Upper lobe of left lung (tissue), 4 donors: ENCODE measurements at regions not wholly inside any gene's neighbourhood (a gene's known extent, or its start where the extent isn't known, plus 50 kb on each side); places are given as distances from the start of the nearest gene placed in this dataset.

Experiments
- POLR2A ChIP-seq, 4 donors: fragments of 450-650 bp; IDR thresholded peaks; one replicate each; pipeline ENCODE4 v1.5.1; 2016 to 2017; ENCODE audit warnings: antibody characterized with exemption in 4 of 4, mild to moderate bottlenecking in 2 of 4
- TF ChIP-seq, protein P1 (sequence below), 6 experiments: fragments of 450-650 bp in 4 of 6; fragments of 200-600 bp in 2 of 6; sonication (generic) in 2 of 6; IDR thresholded peaks; one replicate each; pipeline ENCODE4 v1.5.1; 2016 to 2019; ENCODE audit warnings: antibody characterized with exemption in 6 of 6

DNA sequence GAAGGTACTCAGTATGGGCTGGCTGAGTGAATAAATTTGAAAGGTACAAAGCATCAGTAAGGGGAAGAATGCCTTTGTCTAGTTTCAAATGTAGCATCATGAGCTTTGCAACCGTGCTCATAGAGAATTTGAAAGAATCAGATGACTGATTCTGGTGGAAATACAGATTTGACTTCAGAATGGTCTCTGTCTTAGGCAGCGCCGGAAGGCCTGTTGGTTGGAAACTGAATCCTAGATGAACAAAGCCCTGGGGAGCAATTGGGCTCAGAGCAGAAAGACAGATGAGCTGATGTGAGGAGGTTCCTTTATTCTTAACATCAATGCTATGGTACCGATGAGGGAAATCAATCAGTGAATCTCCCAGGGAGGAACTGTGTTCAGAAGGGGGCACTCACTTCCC is 137.3 kb downstream of the SNAPC1 start:
- TF ChIP-seq, protein P1, sequence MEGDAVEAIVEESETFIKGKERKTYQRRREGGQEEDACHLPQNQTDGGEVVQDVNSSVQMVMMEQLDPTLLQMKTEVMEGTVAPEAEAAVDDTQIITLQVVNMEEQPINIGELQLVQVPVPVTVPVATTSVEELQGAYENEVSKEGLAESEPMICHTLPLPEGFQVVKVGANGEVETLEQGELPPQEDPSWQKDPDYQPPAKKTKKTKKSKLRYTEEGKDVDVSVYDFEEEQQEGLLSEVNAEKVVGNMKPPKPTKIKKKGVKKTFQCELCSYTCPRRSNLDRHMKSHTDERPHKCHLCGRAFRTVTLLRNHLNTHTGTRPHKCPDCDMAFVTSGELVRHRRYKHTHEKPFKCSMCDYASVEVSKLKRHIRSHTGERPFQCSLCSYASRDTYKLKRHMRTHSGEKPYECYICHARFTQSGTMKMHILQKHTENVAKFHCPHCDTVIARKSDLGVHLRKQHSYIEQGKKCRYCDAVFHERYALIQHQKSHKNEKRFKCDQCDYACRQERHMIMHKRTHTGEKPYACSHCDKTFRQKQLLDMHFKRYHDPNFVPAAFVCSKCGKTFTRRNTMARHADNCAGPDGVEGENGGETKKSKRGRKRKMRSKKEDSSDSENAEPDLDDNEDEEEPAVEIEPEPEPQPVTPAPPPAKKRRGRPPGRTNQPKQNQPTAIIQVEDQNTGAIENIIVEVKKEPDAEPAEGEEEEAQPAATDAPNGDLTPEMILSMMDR (IDR thresholded peaks at IDR 0.05), result no peak
- TF ChIP-seq POLR2A (IDR thresholded peaks at IDR 0.05), result no peak
